Neural progenitor cell (in vitro differentiated cells): ENCODE measurements at regions not wholly inside any gene's neighbourhood (a gene's known extent, or its start where the extent isn't known, plus 50 kb on each side); places are given as distances from the start of the nearest gene placed in this dataset.

Experiments used
- EZH2 ChIP-seq: fragments of 200-600 bp; sonication (generic); IDR thresholded peaks from 2 replicates; pipeline ENCODE4 v1.6.1; 2017; ENCODE audit warnings: antibody characterized with exemption, mild to moderate bottlenecking, moderate library complexity
- EZH2phosphoT487 ChIP-seq: fragments of 200-600 bp; sonication (generic); IDR thresholded peaks from 2 replicates; pipeline ENCODE4 v1.6.1; 2017; ENCODE audit warnings: antibody characterized with exemption
- TF ChIP-seq, protein P1 (sequence below): fragments of 200-600 bp; sonication (generic); IDR thresholded peaks from 2 replicates; pipeline ENCODE4 v1.5.1; 2017; ENCODE audit warnings: antibody characterized with exemption, mild to moderate bottlenecking

DNA sequence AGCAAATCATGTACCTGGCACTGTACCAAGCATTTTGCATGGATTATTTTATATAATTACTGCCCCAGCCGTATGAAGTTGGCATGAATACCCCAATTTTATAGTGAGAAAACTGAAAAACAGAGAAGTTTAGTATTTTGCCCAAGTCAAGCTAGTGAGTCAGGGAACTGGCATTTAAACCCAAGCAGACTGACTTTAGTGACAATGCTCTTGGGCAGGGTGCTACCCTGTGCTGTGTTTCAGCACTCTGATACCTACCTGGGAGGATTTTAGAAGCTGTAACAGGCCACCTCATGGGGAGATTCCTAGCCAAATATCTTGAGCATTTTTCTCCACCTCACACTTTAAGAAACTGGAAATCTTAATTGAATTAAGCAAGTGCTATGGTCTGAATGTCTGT, 98.1 kb upstream of the MAX start:
- TF ChIP-seq EZH2phosphoT487 = no peak
- TF ChIP-seq, protein P1, sequence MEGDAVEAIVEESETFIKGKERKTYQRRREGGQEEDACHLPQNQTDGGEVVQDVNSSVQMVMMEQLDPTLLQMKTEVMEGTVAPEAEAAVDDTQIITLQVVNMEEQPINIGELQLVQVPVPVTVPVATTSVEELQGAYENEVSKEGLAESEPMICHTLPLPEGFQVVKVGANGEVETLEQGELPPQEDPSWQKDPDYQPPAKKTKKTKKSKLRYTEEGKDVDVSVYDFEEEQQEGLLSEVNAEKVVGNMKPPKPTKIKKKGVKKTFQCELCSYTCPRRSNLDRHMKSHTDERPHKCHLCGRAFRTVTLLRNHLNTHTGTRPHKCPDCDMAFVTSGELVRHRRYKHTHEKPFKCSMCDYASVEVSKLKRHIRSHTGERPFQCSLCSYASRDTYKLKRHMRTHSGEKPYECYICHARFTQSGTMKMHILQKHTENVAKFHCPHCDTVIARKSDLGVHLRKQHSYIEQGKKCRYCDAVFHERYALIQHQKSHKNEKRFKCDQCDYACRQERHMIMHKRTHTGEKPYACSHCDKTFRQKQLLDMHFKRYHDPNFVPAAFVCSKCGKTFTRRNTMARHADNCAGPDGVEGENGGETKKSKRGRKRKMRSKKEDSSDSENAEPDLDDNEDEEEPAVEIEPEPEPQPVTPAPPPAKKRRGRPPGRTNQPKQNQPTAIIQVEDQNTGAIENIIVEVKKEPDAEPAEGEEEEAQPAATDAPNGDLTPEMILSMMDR = no peak
- no peak for TF ChIP-seq EZH2
